Gastroesophageal sphincter (tissue), 3 donors: ENCODE measurements at regions not wholly inside any gene's neighbourhood (a gene's known extent, or its start where the extent isn't known, plus 50 kb on each side); places are given as distances from the start of the nearest gene placed in this dataset.

Experiments
- CTCF ChIP-seq, 4 experiments: fragments of 200-600 bp in 2 of 4; fragments of 450-650 bp in 2 of 4; sonication (generic) in 1 of 4; IDR thresholded peaks; one replicate each; pipeline ENCODE4 v1.5.1; 2017 to 2019; ENCODE audit warnings: antibody characterized with exemption in 4 of 4, mild to moderate bottlenecking in 2 of 4, moderate library complexity in 2 of 4
- EP300 ChIP-seq: sonication (generic); formaldehyde crosslinking; IDR thresholded peaks from one replicate; pipeline ENCODE4 v1.6.1; 2017; ENCODE audit warnings: antibody characterized with exemption, mild to moderate bottlenecking
- POLR2A ChIP-seq, 2 donors: fragments of 450-650 bp; IDR thresholded peaks; one replicate each; pipeline ENCODE4 v1.6.1; 2017; ENCODE audit warnings: antibody characterized with exemption in 2 of 2, mild to moderate bottlenecking in 2 of 2, moderate library complexity in 1 of 2
- POLR2AphosphoS5 ChIP-seq: sonication (generic); formaldehyde crosslinking; IDR thresholded peaks from one replicate; pipeline ENCODE4 v1.6.1; 2017; ENCODE audit warnings: antibody characterized with exemption

- TF ChIP-seq CTCF (IDR thresholded peaks at IDR 0.05), result no peak
- no peak for TF ChIP-seq POLR2A (IDR thresholded peaks at IDR 0.05)
- TF ChIP-seq POLR2AphosphoS5, result no peak
- TF ChIP-seq EP300, result no peak
Measured at GRCh38 chr1:51048021-51048420, 54.0 kb upstream of the C1orf185 start.
